ENCODE measurements at regions not wholly inside any gene's neighbourhood (a gene's known extent, or its start where the extent isn't known, plus 50 kb on each side); places are given as distances from the start of the nearest gene placed in this dataset.

- TF ChIP-seq CTCF (IDR thresholded peaks at IDR 0.05) = no peak
- H3K27me3 ChIP-seq = peaks cover 0 to 55% (median 18%) of the 10 kb centered on the region in 7 donors
- 42 to 52% methylated on average over 13 of the region's 13 CpGs for WGBS, 2 donors
- no peaks in the 10 kb centered on the region for H3K9me3 ChIP-seq
- no peak overlapping the region for H3K4me3 ChIP-seq
- H3K27ac ChIP-seq = no peak overlapping the region
- H3K36me3 ChIP-seq = no peaks in the 10 kb centered on the region
- ATAC-seq (no peak), DNase-seq (no peak)
- no peaks in the 10 kb centered on the region for H3K4me1 ChIP-seq
- intact Hi-C loops (cut with DNase I) = no loop called here
These were observed 73.3 kb upstream of the MYL10 start for GRCh38 chr7:101702362-101702850.

- Histone ChIP-seq H3K4me3 (no peak overlapping the region), H3K4me1 (no peaks in the 10 kb centered on the region), H3K9me3 (no peaks in the 10 kb centered on the region), H3K36me3 (no peaks in the 10 kb centered on the region), H3K27ac (no peak overlapping the region), H3K27me3 (peaks cover 0 to 48% (median 21%) of the 10 kb centered on the region in 7 donors)
- 43 to 52% methylated on average over 3 of the region's 3 CpGs for WGBS, 2 donors
- DNase-seq (no peak), ATAC-seq (no peak)
- intact Hi-C loops (cut with DNase I) = no loop called here
- TF ChIP-seq CTCF (IDR thresholded peaks at IDR 0.05) = no peak
These were observed 76.2 kb upstream of the MYL10 start for GRCh38 chr7:101705331-101705730.

GRCh38 chr7:101707587-101707986 is 78.5 kb upstream of the MYL10 start:
- TF ChIP-seq CTCF (IDR thresholded peaks at IDR 0.05) = no peak
- intact Hi-C loops (cut with DNase I) = no loop called here
- no peak overlapping the region for H3K27ac ChIP-seq
- ATAC-seq = no peak
- no peaks in the 10 kb centered on the region for H3K36me3 ChIP-seq
- H3K9me3 ChIP-seq = no peaks in the 10 kb centered on the region
- peaks cover 0 to 36% (median 21%) of the 10 kb centered on the region in 7 donors for H3K27me3 ChIP-seq
- no peak overlapping the region for H3K4me3 ChIP-seq
- WGBS, 2 donors = 79 to 82% methylated on average over 8 of the region's 8 CpGs
- no peaks in the 10 kb centered on the region for H3K4me1 ChIP-seq
- DNase-seq = no peak

- no peaks in the 10 kb centered on the region for H3K36me3 ChIP-seq
- H3K4me1 ChIP-seq = no peaks in the 10 kb centered on the region
- intact Hi-C loops (cut with DNase I) = no loop called here
- H3K4me3 ChIP-seq = no peak overlapping the region
- H3K27me3 ChIP-seq = peaks cover 0 to 35% (median 21%) of the 10 kb centered on the region in 7 donors
- DNase-seq (no peak), ATAC-seq (no peak)
- no peaks in the 10 kb centered on the region for H3K9me3 ChIP-seq
- H3K27ac ChIP-seq = no peak overlapping the region
- no peak for TF ChIP-seq CTCF (IDR thresholded peaks at IDR 0.05)
- WGBS, 2 donors = 74 to 78% methylated on average over 7 of the region's 7 CpGs
These were observed 79.1 kb upstream of the MYL10 start for GRCh38 chr7:101708223-101708622.
